KMS-11 (cell line): ENCODE measurements at regions not wholly inside any gene's neighbourhood (a gene's known extent, or its start where the extent isn't known, plus 50 kb on each side); places are given as distances from the start of the nearest gene placed in this dataset.
A peak's percentile ranks its signal among the peaks of the same experiment; 100 is the strongest.
"Not testable (repeated sequence)": the region's sequence is repeated elsewhere in the genome, so short reads cannot be mapped to it uniquely, and the experiment has no call there.

Experiments used
- H2AFZ ChIP-seq: fragments of 200-600 bp; sonication (generic); 2 replicates; pipeline ENCODE4 v1.6.1; 2016; ENCODE audit warnings: antibody characterized with exemption, mixed run types, low read depth
- H3K27ac ChIP-seq: fragments of 200-600 bp; sonication (generic); 2 replicates; pipeline ENCODE4 v1.6.1; 2016; ENCODE audit warnings: mild to moderate bottlenecking, mixed run types
- H3K27me3 ChIP-seq: fragments of 200-600 bp; sonication (generic); 2 replicates; pipeline ENCODE4 v1.6.1; 2017; ENCODE audit warnings: mild to moderate bottlenecking, low read depth, mixed run types, moderate library complexity; ENCODE audit not compliant: insufficient read depth
- H3K36me3 ChIP-seq: fragments of 200-600 bp; sonication (generic); 2 replicates; pipeline ENCODE4 v1.6.1; 2017; ENCODE audit warnings: mild to moderate bottlenecking, mixed run types; ENCODE audit not compliant: insufficient read depth
- H3K4me1 ChIP-seq: fragments of 200-600 bp; sonication (generic); 2 replicates; pipeline ENCODE4 v1.6.1; 2016; ENCODE audit warnings: mild to moderate bottlenecking, low read depth, mixed run types; ENCODE audit not compliant: poor library complexity, severe bottlenecking
- H3K4me2 ChIP-seq: fragments of 200-600 bp; sonication (generic); 2 replicates; pipeline ENCODE4 v1.7.0; 2016; ENCODE audit warnings: mild to moderate bottlenecking, mixed run types
- H3K4me3 ChIP-seq: fragments of 200-600 bp; sonication (generic); IDR thresholded peaks from 2 replicates; pipeline ENCODE4 v1.6.1; 2017; ENCODE audit warnings: low read depth, low read length, mixed read lengths; ENCODE audit not compliant: insufficient read depth
- H3K79me2 ChIP-seq: fragments of 200-600 bp; sonication (generic); 2 replicates; pipeline ENCODE4 v1.6.1; 2016; ENCODE audit warnings: low read depth, mixed run types; ENCODE audit not compliant: insufficient read depth
- H3K9ac ChIP-seq: fragments of 200-600 bp; sonication (generic); 2 replicates; pipeline ENCODE4 v1.6.1; 2016; ENCODE audit warnings: mild to moderate bottlenecking, mixed run types
- H4K20me1 ChIP-seq: fragments of 200-600 bp; sonication (generic); 2 replicates; pipeline ENCODE4 v1.6.1; 2016; ENCODE audit warnings: mild to moderate bottlenecking, mixed run types; ENCODE audit not compliant: insufficient read depth
- TF ChIP-seq, protein P1 (sequence below): fragments of 200-600 bp; sonication (generic); conservative IDR thresholded peaks from 2 replicates; pipeline ENCODE4 v1.6.1; 2017; ENCODE audit warnings: low read depth, mild to moderate bottlenecking, antibody characterized with exemption, low read length, moderate library complexity, mixed read lengths

DNA sequence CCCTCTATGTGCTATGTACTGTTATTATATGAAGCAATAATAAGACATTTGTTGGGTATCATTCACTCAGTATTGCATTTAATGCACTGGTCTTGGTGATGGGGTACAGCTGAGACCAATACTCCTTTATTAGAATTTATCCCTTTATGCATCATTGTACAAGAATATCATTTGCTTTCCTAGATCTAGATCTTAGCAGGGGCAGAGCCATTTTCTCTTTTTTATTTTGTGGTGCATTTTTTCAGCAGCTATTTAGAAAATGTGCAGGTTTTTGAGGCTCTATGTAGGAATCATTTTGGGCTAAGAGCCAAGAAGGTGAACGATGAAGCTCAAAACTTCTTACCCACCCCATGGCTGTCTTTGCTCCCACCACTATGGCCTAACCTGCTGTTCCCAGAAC, 114.2 kb downstream of the OR2B2 start:
- Histone ChIP-seq H4K20me1 (no peaks in the 10 kb centered on the region), H3K9ac (no peak overlapping the region), H3K4me3 (no peak overlapping the region), H2AFZ (no peak overlapping the region), H3K79me2 (no peaks in the 10 kb centered on the region), H3K27me3 (no peaks in the 10 kb centered on the region), H3K27ac (no peak overlapping the region), H3K4me1 (peaks cover 38% of the 10 kb centered on the region), H3K4me2 (no peak overlapping the region), H3K36me3 (no peaks in the 10 kb centered on the region)
- TF ChIP-seq, protein P1, sequence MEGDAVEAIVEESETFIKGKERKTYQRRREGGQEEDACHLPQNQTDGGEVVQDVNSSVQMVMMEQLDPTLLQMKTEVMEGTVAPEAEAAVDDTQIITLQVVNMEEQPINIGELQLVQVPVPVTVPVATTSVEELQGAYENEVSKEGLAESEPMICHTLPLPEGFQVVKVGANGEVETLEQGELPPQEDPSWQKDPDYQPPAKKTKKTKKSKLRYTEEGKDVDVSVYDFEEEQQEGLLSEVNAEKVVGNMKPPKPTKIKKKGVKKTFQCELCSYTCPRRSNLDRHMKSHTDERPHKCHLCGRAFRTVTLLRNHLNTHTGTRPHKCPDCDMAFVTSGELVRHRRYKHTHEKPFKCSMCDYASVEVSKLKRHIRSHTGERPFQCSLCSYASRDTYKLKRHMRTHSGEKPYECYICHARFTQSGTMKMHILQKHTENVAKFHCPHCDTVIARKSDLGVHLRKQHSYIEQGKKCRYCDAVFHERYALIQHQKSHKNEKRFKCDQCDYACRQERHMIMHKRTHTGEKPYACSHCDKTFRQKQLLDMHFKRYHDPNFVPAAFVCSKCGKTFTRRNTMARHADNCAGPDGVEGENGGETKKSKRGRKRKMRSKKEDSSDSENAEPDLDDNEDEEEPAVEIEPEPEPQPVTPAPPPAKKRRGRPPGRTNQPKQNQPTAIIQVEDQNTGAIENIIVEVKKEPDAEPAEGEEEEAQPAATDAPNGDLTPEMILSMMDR, result no peak

DNA sequence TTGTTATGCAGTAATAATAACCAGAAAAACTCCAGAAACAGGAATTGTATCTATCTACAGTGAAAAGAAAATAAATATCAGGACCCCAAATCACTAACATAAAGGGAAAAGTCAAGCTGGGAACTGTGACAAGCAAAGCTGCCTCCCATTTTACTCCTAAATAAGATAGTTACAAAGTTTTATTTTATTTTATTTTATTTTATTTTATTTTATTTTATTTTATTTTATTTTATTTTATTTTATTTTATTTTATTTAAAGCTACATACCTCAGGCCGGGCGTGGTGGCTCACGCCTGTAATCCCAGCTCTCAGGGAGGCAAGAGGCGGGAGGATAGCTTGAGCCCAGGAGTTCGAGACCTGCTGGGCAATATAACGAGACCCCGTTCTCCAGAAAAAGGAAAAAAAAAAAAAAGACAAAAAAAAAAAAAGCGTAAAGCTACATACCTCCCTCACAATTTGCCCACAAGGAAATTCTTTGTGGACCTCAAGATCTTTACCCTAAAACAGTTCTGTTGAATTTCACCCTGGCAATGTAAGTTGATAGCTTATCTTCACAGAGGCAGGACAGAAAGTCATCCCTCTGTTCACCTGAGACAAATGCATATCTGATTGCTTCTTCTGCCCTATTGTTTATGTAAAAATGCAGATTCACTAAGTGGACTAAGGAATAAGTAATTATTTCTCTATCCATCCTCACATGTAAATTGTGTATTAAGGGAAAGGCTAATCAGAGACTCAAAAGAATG, 115.3 kb downstream of the OR2B2 start:
- H3K9ac ChIP-seq, H3K27ac ChIP-seq, H3K79me2 ChIP-seq, H3K4me3 ChIP-seq, H2AFZ ChIP-seq, H3K36me3 ChIP-seq, H3K4me2 ChIP-seq, H3K27me3 ChIP-seq, H4K20me1 ChIP-seq: not testable (repeated sequence)
- H3K4me1 ChIP-seq, result peaks cover 43% of the 10 kb centered on the region

DNA sequence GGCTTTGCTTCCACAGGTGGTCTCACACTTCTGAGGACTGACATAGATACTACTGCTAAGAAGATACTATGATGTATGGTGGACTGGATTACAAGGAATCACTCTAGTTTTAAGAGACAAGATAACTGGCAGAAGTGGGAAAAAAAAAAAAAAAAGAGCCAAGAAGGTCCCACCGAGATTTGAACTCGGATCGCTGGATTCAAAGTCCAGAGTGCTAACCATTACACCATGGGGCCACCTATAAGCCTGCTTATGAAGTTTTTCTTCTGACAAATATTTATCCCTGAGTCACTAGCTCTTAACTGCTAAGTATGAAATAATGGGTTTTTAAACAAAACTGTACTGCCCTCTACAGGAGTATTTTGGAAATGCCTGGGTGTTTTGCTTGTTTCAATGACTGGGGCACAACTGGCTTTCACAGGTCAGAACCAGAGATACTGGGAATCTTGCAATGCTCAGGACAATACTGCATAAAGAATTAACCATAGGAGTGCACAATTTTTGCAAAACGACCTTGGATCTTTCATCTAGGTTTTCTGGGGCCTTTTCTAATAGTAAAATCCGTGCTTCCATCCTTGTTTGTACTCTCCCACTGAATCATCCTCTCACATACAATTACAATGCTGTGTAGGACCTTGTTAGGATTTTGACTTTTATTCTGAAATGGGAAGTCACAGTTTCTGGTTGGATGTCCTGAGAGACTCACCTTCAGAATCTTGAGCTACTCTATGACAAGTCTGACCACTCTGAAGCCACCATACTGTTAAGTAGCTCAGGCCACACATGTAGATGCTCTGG, 116.3 kb downstream of the OR2B2 start:
- TF ChIP-seq, protein P1, result peak; percentile 88
- H3K9ac ChIP-seq, result no peak overlapping the region
- peaks cover 41% of the 10 kb centered on the region for H3K4me1 ChIP-seq
- H3K27me3 ChIP-seq, result no peaks in the 10 kb centered on the region
- no peaks in the 10 kb centered on the region for H4K20me1 ChIP-seq
- no peaks in the 10 kb centered on the region for H3K36me3 ChIP-seq
- H3K4me2 ChIP-seq, result peak overlapping the region; percentile 76; the same call in 1 of the 2 replicates
- H3K4me3 ChIP-seq, result no peak overlapping the region
- H3K79me2 ChIP-seq, result no peaks in the 10 kb centered on the region
- H2AFZ ChIP-seq, result peak overlapping the region; percentile 31; the same call in 1 of the 2 replicates
- peak overlapping the region; percentile 14; the same call in 1 of the 2 replicates for H3K27ac ChIP-seq

DNA sequence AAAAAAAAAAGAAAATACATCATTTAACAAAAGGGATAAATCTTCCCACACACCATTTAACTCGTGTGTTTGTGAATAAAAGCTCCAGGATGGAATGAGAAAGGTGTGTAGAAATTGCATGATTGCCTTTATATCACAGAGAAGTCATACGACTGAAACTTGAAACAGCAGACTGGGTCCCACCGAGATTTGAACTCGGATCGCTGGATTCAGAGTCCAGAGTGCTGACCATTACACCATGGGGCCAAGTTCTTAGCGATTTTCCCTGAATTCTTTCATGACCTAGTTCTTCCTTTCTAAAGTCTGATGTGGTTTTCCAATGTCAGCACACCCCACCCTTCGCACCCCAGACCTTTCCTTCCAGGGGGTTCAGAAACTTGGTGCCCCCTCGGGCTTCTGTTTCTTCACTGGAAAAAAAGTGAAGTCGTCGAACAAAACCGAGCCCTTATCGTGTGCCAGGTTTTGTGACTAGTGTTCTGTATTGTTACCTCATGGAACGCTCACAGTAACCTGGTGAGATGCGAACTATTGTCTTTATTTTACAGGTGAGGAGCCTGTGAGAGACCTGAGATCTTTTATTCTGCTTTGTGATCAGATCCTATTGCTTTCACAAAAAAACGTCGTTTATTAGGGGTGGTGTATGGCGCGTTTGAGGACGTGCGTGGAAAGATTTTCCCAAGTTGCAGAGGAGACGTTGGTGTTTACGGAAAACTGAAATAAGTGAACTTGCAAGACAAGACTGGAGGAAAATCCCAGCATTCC, 120.8 kb downstream of the OR2B2 start:
- Histone ChIP-seq H3K36me3 (no peaks in the 10 kb centered on the region), H3K27me3 (no peaks in the 10 kb centered on the region), H3K4me1 (peaks cover 33% of the 10 kb centered on the region), H3K27ac (peak overlapping the region; percentile 64; the same call in 1 of the 2 replicates), H3K4me2 (peak overlapping the region; percentile 43), H3K4me3 (peak overlapping the region; percentile 43), H4K20me1 (no peaks in the 10 kb centered on the region), H3K79me2 (no peaks in the 10 kb centered on the region), H2AFZ (peak overlapping the region; percentile 70), H3K9ac (peak overlapping the region; percentile 54; the same call in 1 of the 2 replicates)
- TF ChIP-seq, protein P1, result no peak

DNA sequence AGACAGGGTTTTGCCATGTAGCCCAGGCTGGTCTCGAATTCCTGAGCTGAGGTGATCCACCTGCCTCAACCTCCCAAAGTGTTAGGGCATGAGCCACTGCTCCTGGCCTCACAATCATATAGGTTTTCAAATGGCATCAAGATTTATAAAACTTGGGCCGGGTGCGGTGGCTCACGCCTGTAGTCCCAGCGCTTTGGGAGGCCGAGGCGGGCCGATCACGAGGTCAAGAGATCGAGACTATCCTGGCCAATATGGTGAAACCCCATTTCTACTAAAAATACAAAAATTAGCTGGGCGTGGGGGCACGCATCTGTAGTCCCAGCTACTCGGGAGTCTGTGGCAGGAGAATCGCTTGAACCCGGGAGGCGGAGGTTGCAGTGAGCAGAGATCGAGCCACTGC, 123.8 kb downstream of the OR2B2 start:
- H3K4me1 ChIP-seq, H3K4me2 ChIP-seq, H2AFZ ChIP-seq, H4K20me1 ChIP-seq, H3K27ac ChIP-seq, H3K9ac ChIP-seq, H3K36me3 ChIP-seq, H3K27me3 ChIP-seq, H3K79me2 ChIP-seq, H3K4me3 ChIP-seq: not testable (repeated sequence)
